CD4-positive, alpha-beta T cell treated with Interleukin-15 for 4 hours (primary cell): ENCODE measurements at regions not wholly inside any gene's neighbourhood (a gene's known extent, or its start where the extent isn't known, plus 50 kb on each side); places are given as distances from the start of the nearest gene placed in this dataset.
"Not testable (repeated sequence)": the region's sequence is repeated elsewhere in the genome, so short reads cannot be mapped to it uniquely, and the experiment has no call there.

Source experiments
- DNase-seq: peaks from one replicate; pipeline ENCODE4 v3.0.0-alpha.2; 2020; ENCODE audit warnings: low spot score

DNA sequence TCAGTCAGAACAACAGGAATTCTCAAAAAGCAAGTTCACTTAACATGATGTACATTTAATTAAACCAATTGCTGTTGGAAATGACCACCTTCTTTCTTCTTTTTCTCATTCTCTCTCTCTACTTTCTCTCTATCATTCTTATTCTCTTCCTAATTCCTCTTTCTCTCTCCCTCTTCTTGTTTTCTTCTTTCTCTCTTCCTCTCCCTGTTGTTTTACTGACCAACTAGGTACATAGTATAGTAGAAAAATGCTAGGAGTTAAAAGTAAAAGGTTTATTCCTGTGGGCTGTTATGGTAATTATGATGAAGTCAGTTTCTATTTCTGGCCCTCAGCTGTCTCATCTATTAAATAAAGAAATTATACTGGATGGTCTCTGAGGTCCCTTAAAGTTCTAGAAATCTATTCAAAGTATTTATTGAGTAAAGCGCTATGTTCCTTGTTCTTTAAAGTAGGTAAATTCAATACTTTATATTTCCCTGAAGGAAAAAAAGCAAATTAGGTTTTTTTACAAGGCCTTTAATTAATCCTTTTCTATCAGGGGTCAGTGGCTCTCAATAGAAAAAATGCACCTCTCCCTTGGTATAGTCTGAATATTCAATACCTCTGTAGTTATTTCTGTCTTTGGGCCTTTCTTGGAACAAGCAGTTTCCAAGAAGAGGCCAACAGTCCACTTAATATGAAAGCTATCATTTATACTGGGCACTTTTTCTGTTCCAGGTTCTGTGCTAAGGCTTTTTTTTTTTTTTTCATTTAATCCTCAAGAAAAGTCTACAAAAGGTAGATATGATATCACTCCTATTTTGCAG, 102.3 kb upstream of the SLC30A5 start:
- DNase-seq: no peak

DNA sequence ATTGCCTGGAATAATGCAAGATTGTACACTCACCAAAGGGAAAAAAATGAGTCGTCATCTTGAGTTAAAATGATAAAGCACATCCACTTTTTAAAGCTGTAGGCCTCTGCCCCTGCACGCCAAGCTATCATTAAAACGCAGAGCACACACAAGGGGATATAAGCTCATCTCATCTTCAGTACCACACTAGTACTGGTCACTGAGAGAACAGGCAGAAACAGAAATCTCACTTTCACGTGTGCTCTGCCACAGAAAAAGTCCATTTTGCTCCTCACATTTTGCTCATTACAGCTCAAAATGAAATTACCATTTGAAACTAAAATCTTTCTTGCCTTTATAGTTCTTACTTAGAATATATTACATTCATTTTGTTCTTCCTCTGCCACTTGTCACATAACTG, 99.2 kb upstream of the SLC30A5 start:
- DNase-seq: no peak

DNA sequence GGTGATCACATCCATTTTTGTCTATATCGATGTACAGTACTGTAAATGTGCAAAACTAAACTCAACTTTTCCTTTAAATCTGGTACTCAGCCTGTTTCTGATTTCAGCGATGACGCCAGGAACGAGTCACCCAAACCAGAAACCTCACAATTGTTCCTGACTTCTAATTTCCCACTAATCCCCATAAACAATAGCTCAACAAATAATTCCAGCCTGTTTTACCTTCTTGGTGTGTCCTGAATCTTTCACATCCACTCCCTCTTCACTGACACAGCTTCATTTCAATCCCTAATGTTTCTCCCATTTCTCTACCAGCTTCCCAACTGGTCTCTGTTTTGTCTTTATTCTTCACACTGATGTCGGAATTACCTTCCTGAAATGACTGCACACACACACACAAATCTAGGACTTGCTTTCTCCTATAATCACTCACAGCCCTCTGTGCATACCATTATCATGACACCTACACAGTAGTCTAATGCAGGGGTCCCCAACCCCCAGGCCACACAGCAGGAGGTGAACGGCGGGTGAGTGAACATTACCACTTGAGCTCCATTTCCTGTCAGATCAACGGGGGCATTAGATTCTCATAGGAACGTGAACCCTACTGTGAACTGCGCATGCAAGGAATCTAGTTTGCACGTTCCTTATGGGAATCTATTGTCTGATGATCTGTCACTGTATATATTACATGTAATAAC, 97.8 kb upstream of the SLC30A5 start:
- no peak for DNase-seq

DNA sequence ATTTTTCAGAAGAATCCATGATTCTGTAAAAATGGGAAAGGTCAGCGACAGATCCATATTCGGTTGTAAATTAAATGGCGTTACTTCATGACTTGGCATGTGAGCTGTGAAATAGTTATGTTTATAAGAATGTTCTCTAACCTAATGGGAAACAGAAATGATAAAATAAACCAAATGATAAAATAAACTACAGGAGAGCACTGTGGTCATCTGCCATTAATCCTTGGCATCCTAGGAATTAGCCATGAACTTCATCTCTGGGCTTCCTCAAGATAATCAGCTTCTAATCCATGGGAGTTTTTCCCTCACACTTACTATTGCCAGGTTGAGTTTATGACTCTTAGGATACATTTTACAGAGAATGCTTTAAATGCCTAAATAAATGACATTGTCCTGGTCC, 94.6 kb upstream of the SLC30A5 start:
- no peak for DNase-seq

DNA sequence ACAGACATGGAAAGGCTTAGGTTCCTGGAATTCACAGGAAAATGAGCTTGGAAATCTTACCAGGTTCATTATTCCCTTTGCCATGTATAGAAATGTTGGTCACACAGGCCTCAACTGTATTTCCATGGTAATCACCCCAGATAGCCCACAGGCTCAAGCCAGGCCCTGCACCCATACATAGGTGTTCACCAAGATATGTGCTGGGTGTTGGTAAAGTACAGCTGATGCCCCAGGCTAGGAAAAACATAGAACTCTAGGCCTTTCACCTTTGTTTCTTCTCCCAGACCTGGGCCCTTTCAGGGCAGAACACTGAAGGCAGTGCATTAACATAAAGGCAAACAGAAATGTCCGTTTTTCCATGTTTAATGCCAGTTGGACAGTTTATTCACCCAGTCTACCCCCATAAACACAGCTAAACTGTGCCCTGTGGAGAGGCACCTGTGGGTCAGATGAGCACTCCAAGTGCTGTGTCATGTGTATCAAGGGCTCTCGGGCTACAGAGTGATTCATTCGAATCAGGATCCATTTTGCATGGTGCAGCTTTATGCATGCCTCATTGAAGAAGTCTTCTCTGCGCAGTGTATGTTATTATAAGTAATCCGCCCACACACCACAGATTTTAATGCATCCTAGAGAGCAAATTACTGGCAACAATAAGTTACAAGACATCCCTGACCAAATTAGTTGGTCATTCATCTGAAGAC, 93.4 kb upstream of the SLC30A5 start:
- no peak for DNase-seq

DNA sequence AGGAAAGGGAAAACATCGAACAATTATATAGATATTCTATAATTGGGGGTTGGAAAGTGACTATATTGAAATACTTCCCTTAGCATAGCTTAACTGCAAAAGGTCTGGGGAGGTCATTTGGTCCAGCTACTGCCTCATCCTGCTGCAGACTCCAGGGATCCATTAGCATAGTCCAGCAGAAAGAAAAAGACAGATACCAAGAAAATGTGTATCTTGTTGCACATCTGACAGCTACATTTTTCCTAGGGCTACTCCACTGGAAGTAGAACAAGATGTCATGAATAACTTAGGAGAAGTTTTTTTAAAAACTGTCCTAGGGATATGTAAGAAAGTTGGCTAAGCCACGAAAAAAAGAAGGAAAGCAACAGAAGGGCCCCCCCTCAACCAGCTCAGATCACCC, 92.9 kb upstream of the SLC30A5 start:
- DNase-seq: no peak

DNA sequence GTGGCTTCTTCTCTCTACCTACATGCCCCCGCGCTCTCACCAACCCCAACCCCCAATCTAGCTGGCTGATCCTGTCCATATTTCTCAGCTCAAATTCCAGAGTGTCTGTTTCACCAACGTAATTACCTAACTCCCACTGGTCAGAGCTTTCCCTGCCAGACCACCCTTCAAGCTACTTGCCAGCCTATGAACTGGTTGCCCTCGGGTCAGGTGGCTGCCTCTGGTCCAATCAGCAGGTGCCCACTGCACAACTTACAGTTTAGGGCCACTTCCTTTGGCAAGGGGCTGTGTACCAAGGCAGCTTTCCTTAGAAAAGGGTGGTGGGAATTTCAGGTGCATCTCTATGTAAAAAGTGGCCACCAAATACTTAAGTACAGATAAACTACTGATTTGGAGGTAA, 92.2 kb upstream of the SLC30A5 start:
- DNase-seq: no peak

DNA sequence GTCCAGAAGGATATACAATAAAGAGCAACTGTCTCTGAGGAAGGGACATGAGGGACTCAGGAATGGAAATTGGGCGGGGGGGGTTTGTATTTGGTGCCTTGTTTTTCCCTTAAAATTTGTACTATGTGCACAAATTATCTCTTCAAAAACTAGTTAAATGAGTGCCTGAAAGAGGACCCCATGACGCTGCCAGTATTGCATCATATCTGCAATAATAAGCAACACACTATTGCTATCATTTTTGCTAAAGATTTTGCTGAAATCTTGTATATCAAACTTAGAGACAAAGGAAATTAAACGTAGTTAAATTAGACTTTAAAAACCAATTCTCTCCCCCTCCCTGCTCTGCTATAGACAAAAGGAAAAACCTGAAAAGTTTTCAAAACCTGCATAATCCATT, 89.7 kb upstream of the SLC30A5 start:
- no peak for DNase-seq

DNA sequence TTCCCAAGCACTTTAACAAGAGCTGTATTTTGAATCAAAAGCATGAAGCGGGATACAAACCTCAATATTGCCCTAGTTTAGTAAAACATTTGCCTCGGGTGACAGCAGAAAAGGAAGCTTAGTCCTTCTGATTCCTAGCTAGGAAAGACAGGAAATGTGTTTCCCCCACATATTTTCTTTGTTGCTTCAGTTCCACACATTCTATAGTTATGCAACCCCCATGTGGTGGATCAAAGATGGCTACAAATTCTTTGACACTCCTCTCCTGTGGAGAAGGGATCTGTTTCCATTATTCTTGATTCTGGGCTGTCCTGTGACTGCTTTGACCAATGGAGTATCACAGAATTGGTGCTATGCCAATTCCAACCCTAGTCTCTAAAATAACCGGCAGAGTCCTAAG, 89.1 kb upstream of the SLC30A5 start:
- DNase-seq: no peak

DNA sequence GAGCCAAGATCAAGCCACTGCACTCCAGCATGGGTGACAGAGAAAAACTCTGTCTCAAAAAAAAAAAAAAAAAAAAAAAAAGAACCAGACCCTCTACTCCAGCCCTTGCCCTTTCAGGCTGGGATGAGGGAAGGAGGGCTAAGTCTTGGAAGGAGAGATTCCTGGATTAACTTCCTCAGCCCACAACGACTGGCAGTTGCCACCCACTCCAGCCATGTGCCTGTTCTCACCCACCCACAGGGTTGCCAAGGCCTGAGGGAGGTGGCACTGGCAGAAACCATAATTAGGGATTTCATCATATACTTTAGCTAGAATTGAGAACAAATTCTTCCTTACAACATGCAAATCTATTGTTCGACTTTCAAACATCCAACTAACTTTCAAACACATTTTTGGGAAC, 87.8 kb upstream of the SLC30A5 start:
- no peak for DNase-seq

DNA sequence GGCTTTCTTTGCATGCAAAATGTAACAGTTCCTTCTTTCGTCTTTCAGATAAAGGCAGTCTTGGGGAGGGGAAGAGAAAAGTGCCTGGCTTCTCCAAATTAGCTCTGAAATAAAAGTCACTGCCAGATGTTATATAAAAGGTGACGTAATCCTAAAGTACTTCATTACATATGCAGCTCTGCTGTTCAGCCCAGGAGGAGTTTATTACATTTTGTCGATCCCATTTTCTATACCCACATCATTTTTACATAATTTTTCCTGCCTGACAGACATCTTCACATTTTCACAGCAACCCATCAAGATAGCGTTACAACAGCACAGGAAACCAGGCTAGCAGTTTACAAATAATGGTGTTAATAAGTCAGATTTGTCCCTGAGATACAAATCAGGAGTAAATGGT, 86.7 kb upstream of the SLC30A5 start:
- no peak for DNase-seq

DNA sequence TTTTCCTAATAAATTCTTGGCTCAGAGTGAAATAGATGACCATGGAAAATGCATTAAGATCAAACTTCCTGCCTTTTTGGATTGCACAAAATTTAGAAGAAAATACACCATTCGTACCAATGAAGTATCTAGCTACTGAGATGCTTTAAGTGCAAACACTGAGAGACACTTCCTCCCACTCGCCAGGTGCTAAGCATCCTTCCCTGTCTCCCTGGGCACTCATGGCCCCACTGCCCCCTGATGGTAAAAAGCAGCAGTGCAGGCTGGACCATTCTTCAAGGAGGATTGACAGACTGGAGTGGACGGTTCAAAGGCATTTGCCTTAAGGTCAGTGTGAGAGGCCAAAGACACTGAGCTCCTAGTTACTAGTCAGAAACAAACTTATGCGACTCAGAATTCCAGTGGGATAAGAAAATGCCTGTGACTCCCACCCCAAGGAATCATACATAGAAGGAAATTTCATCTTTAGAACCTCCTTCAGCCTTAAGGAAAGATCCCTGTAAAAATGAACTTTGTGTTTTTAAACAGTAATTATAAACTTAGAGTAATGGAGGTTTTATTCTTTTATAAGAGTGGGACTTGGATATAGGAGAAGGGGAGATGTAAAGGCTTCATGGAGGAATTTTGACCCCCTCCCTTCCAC, 86.0 kb upstream of the SLC30A5 start:
- DNase-seq: peak; percentile 66

DNA sequence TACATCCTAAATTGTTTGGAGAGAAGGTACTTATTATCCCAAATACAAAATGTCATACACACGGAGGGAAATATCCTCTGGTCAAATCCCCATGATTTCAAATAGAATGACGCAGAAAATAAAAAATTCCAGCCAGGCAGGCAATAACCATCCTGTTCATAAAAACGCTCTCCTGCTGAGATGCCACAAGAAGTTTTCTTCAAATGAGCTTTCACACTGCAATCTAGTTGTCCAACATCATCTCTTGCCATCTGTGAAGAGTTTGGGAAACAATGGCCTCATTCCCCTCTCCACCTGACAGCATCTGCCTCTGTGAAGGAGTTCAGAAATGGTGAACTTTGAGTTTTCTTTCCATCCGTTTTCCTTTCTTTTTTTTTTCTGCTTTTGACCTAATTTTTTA, 83.3 kb upstream of the SLC30A5 start:
- no peak for DNase-seq

DNA sequence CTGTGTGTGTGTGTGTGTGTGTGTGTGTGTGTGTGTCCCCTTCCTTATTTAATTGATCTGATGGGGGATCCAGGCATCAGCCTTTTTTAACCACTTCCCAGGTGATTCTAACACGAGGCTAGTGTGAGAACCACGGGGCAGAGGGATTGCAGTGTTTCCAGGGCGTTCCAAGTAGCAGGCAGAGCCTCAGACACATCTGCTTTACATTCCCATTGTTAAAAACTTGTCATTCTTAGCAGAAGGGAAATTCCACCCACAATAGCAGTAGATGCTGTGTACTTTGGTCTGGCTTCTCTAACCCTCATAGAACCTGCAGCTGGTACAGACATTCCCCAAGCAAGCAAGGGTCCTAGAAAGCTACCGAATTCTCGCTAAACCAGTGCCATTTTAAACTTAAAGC, 81.9 kb upstream of the SLC30A5 start:
- no peak for DNase-seq

DNA sequence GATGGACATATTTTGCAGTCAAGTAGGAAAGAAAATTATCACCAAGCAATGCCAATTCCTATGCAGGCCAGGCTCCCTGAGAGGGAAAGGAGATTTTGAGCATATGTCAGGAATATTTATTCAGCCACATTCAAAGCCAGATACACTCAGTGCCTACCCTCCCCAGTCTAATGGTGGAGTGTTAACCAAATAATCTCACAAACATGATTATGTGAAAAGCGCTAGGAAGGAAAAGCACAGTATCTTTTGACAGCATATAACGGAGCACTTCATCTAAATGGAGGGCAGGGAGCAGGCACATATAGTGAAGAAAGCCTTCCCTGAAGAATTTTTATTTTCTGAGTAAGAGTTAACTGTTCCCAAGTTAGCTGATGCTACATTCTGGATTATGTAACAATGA, 80.3 kb upstream of the SLC30A5 start:
- DNase-seq: no peak

DNA sequence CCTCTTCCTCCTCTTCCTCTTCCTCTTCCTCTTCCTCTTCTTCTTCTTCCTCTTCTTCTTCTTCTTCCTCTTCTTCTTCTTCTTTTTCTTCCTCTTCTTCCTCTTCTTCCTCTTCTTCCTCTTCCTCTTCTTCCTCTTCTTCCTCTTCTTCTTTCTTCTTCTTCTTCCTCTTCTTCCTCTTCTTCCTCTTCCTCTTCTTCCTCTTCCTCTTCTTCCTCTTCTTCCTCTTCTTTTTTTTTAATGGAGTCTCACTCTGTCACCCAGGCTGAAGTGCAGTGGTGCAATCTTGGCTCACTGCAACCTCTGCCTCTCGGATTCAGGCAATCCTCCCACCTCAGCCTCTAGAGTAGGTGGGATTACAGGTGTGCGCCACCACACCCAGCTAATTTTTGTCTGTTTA, 79.8 kb upstream of the SLC30A5 start:
- DNase-seq: not testable (repeated sequence)

DNA sequence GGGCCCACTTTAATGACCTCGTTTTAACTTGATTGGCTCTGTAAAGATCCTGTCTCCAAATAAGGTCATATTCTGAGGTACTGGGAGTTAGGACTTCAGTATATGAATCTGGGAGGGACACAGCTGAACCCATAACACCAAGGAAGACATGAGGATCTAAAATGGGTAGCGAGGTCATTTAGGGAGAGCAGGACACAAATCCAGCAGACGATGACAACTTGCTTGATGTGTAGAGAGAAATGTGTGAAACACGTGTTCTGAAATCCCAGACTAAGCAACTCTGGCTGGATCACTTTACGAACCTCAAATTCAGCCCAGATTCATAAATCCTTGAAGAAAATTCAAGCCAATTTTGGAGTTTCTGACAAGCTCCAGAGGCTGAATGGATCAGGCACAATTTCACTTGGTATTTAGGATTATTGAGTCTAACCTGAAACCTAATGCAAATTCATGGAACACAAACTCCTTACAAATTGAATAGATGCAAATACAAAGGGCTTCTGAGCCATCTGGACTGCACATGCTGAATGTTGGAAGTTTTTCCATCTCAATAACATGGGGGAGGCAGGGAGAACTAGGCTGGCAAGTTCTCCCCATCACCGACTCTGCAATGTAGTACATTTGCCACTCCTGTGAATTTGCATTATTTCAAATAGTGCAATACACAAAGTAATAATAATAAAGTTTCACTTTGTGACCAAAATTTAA, 74.0 kb upstream of the SLC30A5 start:
- no peak for DNase-seq

DNA sequence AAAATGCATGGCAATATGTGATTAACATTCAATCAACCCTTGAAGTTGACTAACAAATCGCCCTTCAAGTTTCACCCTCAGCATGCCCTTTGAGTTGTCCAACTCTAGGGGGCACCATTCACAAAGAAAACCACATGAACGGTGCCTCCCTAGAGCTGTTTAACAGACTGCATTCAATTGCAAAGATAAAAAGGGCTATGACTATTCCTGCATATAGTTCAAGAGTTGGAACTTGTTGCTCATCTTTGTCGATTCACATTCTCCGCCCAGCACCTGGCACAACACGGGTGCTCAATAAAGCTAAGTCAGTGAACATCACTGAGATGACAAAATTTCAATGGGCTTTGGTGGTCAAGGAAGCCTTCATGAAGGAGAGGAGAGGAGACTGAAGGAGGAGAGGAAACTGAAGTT, 69.6 kb upstream of the SLC30A5 start:
- DNase-seq: peak; percentile 25

DNA sequence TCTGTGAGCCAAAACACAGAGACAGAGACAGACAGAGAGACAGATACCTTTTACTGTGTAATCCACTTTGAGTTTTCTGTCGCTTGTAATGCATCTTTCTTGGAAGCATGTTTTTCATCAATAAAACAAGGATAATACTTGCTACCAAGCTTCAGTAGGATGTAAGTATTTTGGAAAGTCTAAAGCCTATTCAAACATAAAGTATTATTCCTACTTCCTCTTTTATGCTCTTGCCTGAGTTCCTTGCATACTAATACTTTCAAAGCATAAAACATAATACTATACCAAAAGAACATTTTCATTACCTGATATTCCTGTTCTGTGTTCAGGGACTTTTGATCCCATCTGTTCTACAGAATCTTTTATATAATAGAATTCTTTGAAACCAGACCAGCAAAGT, 64.5 kb upstream of the SLC30A5 start:
- DNase-seq: no peak

DNA sequence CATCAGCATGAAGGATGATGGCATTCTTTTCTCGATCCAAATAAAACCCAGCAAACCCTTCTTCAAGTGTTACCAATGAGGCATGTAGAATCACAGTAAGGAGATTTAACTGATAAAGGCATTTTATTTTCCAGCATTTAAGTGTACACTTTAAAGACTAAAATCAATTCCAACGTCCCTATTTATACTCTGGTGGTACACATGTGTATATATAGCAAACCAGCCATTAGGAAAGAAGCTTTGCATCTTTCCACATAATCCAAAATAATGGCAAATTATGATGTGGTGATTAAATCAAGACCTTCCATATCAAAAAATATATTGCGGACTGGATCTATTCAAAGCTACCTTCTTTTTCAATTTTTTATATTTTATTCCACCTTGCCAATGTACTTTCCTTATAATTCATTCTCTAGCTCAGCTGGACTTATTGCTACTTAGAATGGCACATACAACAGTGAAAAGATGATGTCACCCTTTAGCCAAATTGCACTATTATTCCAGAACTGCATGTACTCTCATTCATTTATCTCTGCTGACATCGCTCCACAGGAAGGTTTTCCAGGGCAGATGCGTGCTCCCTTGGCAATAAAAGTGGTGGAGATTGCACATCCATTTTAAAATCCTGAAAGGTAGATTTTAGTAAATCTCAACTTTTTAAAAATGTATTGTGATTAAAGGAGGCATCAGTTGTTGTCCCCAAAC, 63.3 kb upstream of the SLC30A5 start:
- DNase-seq: no peak

DNA sequence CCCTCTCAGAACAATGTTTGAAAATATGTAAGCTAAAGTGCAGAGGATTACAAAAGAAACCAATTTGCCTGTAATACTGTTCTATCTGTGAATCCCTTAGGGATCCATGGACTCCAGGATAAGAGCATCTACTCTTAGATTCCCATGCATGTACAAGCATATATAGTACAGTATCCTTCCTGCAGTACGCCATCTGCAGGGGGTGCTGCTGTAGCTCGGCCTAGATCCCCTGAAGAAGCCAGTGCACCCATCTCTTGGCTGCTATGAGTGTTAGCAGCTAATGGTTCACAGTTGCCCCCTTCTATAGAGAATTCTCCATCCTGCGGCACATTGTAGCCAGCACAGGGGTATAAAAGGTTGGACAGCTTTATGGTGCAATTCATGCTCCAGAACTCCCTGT, 61.8 kb upstream of the SLC30A5 start:
- DNase-seq: no peak
